SKM-1 treated with dmso at 0.1 percent for 144 hours (cell line): ENCODE measurements at regions not wholly inside any gene's neighbourhood (a gene's known extent, or its start where the extent isn't known, plus 50 kb on each side); places are given as distances from the start of the nearest gene placed in this dataset.

ENCODE experiments used
- DNase-seq: peaks from one replicate; lab custom pipeline; 2025; ENCODE audit not compliant: unreplicated experiment; lab: John Stamatoyannopoulos, UW

GRCh38 chr4:100739426-100739825, 221.6 kb upstream of the EMCN start:
- DNase-seq, result no peak

- no peak for DNase-seq
These were observed 220.7 kb upstream of the EMCN start for GRCh38 chr4:100738196-100739165.

- DNase-seq, result no peak
These were observed 219.0 kb upstream of the EMCN start for GRCh38 chr4:100736641-100737451.

GRCh38 chr4:100728861-100729260, 211.0 kb upstream of the EMCN start:
- DNase-seq, result no peak

GRCh38 chr4:100722866-100723459, 205.1 kb upstream of the EMCN start:
- no peak for DNase-seq

GRCh38 chr4:100722133-100722532, 204.3 kb upstream of the EMCN start:
- no peak for DNase-seq

GRCh38 chr4:100721490-100721889, 203.7 kb upstream of the EMCN start:
- DNase-seq, result no peak

- DNase-seq, result no peak
These were observed 203.3 kb upstream of the EMCN start for GRCh38 chr4:100721077-100721476.

GRCh38 chr4:100716416-100716815, 198.6 kb upstream of the EMCN start:
- no peak for DNase-seq

GRCh38 chr4:100708776-100709175, 191.0 kb upstream of the EMCN start:
- no peak for DNase-seq

- no peak for DNase-seq
These were observed 190.0 kb upstream of the EMCN start for GRCh38 chr4:100707786-100708185.

- DNase-seq, result no peak
These were observed 178.7 kb upstream of the EMCN start for GRCh38 chr4:100696531-100696930.

GRCh38 chr4:100695871-100696270, 178.0 kb upstream of the EMCN start:
- no peak for DNase-seq

GRCh38 chr4:100695039-100695654, 177.3 kb upstream of the EMCN start:
- DNase-seq, result no peak

- DNase-seq, result no peak
These were observed 176.6 kb upstream of the EMCN start for GRCh38 chr4:100694467-100694866.

- DNase-seq, result no peak
These were observed 173.0 kb upstream of the EMCN start for GRCh38 chr4:100690812-100691211.

GRCh38 chr4:100688368-100688767, 170.5 kb upstream of the EMCN start:
- no peak for DNase-seq

GRCh38 chr4:100682477-100683218, 164.8 kb upstream of the EMCN start:
- no peak for DNase-seq

GRCh38 chr4:100681289-100681688, 163.5 kb upstream of the EMCN start:
- no peak for DNase-seq

GRCh38 chr4:100679926-100680325, 162.1 kb upstream of the EMCN start:
- no peak for DNase-seq
